RPMI8226 (cell line): ENCODE measurements at regions not wholly inside any gene's neighbourhood (a gene's known extent, or its start where the extent isn't known, plus 50 kb on each side); places are given as distances from the start of the nearest gene placed in this dataset.
A peak's percentile ranks its signal among the peaks of the same experiment; 100 is the strongest.
"Not testable (repeated sequence)": the region's sequence is repeated elsewhere in the genome, so short reads cannot be mapped to it uniquely, and the experiment has no call there.

ENCODE experiments used
- DNase-seq: peaks from one replicate; pipeline ENCODE4 v3.0.0-alpha.2; 2015

DNA sequence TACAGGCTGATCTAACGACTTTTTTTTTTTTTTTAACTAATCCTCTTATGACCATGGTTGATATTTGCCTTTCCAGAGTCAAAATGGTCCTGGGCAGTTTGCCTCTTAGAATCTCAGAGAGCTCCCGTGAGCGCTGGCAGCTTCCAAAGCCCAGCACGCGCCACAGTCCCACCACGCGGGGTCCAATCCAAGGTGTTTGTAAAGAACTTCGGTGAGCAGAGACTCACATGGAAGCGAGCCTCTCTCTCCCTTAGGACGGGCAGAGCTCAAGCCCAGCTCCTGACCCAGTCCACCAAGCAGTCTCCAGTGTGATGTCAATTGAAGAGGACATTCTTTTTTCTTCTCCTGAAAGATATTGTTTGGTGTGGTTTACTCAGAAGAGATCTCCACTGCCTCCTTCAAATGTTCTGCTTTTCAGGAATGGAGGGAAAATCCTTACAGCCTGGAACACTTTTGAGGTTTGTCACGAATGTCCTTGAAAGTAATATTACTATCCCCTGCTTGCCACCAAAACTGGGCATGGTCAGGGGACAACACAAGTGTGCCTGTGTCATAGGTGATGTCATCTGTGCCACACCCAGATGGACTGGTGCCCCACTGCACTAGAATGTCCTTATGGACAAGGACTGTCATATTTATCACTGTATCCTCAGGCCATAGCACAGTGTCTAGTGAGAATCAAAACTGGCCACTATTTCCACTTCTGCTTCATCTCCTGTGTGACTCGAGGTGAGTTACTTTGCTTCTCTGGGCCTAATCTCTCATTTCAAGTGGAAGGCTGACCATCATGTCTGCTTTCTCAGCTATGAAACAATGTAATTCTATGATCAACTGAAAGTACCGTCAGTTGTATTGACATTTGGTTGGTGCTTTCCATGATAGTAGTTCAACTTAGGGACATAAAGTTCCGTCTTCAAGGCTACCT is 97.4 kb upstream of the EDEM3 start:
- DNase-seq: no peak

DNA sequence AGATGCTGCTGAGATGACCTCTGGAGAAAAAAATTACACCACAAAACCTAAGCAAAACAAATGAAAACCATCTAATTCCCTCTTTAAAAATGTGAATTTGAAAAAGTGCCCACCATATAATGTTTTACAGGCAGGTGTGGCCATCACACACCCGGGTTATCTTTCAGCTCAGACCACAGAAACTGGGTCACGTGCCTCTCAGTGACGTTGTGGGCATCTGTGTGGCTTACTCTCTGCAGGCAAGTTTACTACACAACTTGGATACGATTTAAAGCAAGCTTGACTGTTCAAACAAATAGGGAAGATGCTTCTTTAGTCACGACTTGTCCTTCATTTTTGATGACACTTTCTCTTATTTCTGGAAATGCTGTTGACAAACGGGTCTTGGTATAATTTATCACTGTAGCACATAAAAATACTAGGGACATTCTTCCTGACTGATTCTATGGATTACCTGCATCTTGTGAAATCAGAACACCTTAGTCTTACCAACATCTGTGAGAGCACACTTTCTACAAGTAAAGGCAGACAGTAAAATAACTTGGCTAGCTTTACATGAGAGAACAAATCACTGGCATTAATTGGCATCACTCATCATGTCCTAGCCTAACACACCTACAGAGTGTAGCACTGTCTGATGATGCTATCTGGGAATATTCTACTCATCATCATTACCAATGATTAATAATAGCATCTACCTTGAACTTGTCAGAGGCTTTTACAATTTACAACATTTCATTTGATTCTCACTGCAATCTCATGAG is 89.3 kb upstream of the EDEM3 start:
- DNase-seq: peak; percentile 91

DNA sequence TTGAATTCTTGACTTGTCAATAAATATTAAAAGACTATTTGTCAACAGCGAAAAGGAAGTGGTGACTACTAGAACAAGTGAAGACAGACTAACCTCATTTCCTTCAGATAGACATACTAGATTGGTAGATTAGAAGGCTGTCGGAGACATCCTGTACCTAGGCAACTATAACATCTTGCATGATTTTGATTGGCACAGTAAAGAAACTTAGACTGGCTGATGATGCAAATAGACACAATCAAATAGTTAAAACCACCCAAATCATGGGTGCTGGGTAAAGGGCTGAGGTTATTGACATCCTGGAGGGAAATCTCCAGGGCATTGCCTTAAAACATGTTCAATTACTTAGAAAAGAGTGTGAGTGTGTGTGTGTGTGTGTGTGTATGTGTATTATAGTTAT is 85.9 kb upstream of the EDEM3 start:
- DNase-seq: no peak

DNA sequence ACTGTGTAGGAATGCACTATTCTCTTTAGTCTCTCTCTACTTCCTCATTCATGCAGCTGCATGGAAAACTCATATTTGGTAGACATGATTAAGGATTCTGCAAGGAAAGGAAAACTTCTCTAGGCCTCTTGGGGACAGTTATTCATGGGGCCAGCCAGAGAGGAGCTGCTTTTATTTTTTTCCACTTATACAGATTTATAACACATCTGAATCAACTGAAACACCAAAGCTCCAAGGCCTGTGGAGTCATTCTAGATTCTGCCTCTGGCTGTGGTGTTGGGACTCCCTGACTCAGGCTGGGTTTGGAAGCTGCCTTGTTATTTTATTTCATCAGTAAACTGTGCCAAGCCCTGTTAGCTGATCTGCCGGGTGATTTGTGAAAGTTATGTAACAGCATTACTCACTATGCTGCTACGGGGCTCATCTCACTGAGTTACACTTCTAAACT is 83.9 kb upstream of the EDEM3 start:
- DNase-seq: peak; percentile 56

DNA sequence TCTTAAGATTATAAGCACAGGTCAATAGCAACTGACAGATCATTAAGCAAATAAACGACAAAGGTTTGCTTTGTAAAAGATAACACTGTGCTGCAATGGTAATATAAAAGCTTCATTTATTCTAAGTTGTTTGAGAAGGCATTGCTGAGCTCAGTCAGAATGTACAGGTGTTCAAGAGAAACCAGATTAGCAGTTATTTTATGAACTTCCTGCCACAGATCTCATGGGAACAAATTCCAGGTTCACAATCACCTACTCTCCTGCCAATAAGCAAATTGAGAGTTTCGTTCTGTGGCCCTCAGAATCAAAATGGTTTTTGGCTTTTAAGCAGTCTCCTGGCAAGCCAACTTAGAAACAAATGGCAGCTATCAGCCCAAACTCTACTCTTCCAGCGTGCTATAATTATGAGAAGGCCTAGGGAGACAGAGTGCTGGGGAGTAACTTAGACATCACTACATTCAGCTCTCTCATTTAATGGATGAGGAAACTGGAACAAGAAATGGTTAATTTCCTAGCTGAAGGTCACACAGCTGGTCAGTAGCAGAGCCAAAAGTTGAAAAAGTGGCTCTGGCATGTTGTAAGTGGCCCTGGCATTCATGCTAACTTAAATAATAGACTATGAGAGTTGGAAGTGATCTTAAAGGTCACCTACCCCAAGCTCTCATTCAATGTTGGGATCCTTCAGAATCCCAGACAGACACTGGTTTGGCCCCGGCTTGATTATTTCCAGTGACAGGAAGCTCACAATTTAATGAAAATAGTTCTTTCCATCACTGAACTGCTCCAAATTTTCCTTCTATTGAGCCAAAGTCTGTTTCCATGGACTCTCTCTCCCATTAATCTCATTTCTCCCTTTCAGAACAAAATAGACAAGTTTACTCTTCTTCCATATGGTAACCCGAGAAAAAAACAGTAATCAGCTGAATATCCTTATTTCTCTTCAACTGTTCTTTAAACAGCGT is 82.6 kb upstream of the EDEM3 start:
- peak; percentile 82 for DNase-seq

DNA sequence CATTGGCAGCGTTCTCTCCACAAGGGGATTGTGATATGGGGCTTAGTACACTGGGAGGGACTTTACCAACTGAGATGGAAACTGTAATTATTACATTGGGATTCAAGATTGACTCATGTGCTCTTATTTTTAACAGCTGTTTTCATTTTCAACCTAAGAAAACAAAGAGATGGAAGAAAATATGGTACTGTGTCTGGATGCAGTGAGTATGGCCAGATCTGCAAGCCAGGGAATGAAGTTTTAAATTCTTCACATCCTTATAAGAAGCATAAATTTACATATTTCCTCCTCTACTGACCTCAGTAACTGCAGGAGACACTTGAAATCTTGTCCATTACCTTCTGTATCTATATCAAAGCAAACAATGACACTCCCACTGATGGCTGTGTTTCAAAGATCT is 81.5 kb upstream of the EDEM3 start:
- DNase-seq: no peak

DNA sequence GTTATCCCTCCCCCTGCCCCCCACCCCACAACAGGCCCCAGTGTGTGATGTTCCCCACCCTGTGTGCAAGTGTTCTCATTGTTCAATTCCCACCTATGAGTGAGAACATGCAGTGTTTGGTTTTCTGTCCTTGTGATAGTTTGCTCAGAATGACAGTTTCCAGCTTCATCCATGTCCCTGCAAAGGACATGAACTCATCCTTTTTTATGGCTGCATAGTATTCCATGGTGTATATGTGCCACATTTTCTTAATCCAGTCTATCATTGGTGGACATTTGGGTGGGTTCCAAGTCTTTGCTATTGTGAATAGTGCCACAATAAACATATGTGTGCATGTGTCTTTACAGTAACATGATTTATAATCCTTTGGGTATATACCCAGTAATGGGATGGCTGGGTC is 79.3 kb upstream of the EDEM3 start:
- DNase-seq: not testable (repeated sequence)

DNA sequence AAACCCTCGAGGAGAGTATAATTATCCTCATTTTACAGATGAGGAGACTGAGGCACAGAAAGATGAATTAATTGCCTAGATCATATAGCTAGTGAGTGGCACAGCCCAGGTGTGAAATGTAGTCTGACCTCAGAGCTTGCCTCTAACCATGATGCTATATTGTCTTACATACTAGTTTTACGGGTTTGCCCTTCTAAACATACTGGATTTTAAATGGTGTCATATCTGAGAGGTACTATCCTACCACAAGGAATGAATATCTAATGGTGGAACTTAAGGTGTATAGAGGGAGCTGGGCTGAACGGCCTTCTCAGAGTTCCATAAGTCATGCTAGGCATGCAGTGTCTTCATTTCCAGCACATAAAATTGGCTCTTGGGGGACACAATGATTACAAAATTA is 77.9 kb upstream of the EDEM3 start:
- no peak for DNase-seq

DNA sequence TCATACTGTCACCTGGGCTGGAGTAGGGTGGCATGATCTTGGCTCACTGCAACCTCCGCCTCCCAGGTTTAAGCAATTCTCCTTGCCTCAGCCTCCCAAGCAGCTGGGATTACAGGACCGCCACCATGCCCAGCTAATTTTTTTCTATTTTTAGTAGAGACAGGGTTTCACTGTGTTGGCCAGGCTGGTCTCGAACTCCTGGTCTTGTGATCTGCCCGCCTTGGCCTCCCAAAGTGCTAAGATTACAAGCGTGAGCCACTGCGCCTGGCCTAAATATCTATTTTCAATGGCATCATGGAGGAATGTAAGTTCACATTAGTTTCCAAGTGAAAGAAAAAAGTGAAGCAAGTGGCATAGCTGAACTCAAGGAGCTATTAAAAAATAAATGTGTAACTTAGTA is 74.8 kb upstream of the EDEM3 start:
- DNase-seq: not testable (repeated sequence)

DNA sequence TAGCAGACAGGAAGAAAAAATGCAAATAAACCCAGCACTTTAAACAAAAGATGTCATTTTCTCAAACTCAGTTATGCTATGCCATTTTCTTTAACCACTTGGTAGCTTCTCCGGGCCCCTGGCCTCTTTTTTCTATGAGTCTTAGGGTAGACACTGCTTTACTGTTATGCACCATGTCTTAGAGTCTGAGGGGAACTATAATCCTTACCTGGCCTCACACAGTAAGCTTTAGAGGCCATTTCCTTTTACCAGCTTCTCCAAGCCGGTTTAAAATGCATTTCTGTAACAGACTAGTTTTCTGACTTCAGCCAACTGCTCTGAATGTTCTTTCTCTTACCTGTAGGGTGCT is 73.7 kb upstream of the EDEM3 start:
- DNase-seq: no peak

DNA sequence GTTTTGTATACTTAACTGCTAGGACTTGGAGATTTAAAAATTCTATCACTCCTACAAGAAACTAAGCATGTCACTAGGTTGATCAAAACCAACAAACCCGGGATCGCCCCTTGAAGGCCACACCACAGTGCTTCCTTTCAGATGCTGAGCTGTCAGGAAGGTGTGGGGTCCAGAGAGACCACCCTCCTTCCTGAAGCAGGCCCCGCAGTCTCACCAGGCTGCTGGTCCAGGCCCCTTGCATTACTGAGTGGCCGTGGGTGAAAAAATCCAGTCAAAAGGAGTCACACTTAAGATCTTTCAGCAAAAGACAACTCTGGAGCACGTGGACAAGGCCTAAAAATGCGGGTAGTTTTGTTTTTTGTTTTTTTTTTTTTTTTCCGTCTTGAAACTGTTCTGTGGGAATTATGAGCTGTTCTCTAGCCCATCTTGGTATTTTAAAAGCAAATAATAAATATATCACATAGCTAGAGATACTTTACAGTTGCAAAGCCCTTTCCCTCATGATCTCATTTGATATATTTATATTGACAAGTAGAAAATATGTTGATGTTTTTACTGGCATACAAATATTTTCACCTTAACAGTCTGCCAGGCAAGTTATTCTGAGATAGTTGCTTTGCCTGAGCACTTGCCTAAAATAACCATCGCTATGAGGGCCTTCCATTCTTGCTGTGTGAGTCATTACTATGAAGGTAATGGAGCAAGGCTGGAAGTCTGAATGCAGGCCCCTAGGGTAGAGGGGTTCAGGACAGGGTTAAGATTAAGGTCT is 73.1 kb upstream of the EDEM3 start:
- DNase-seq: no peak

DNA sequence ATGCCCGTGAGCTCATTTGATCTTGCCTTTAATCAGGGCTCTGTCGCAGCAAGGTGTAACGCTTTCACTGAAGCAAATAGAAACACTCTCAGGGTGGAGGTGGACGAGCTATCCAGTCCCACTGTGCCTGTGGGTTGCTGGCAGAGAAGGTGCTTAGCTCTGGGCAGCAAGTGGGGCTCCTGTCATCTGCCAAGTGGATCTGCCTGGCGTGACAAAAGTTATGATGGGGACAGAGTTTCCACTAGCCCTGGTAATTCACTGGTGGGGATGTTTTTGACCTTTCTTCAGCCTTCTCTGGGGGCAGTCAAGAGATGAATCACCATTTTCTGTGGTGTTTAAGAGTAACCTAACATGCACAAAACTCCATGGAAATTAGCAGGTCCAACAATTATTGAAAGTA is 71.3 kb upstream of the EDEM3 start:
- DNase-seq: no peak

DNA sequence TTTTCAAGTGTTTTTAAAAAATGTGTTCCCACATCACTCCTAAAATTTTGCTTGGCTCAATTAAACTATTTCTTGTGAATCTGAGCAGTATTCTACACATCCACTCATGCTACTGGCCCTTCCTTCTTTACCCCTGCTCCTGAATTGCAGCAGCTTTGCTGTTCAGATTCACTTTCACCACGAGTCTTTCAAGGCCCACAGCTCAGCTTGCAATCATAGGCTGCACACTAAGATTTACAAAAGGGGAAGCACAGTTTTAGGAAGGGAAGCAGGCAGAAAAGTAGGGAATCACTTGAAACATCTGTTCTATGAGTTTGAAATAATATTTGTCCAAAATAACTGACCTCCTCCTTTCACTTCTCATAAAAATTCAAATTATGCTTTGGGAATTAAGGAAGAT is 70.9 kb upstream of the EDEM3 start:
- DNase-seq: peak; percentile 79

DNA sequence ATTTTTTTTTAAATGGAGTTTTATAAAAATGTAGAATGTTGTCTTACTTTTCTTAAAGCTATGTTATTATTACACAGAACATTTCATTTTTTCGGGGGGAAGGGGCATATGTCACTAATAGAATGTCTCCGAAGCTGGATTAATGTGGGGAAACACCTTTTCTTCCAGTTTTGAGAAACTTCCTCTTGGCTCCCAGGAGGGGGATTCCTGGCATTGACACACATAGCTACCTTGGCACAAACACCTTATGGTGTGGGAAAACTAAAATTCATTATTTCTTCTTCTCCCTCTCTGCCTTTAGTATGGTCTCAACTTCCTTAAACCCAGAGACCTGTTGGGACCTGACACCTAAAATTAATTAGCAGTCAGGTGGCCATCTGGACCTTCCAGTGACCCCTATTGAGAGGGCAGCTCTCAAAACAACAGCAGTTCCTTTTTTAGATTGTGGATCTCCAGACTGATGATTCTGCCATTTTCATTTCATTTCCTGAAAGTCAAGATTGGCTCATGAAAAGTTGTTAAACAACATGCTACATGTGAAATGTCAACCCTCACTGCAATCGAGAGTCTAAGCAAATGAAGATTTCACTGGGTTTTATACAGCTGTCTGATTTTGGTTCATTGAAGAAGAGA is 70.1 kb upstream of the EDEM3 start:
- peak; percentile 89 for DNase-seq

DNA sequence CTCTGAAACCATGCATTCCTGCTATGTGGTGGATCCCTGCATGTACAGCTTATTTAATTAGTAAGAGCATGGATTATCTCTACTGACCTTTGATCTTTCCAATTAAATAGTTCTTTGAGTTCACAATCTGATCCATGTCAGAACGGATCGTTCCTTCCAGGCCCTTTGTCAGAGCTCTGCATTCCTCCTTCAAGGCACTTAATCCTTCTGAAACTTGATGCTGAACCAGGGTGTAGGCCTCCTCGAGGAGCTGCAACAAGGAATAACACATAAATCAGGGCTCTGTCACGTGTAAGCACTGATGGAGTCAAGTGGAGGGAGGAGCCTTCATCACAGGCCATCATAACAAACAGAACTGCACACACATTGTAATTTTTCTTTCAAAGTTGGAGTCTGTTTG is 68.4 kb upstream of the EDEM3 start:
- DNase-seq: no peak

DNA sequence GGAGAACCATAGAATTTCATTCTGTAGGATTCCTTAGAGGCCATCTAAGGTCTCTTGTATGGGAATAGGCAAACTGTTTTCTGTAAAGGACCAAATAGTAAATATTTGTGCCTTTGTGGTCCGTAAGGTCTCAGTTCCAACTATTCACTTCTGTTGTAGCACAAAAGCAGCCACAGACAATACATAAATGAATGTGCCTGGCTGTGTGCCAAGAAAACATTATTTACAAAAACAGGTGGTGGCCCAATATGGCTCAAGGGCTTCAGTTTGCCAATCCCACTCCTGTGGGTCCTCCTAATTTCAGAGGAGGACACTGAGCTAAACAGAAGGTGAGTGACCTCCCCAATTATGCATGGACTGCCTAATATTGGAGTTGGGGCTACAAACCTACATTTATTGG is 67.6 kb upstream of the EDEM3 start:
- peak; percentile 42 for DNase-seq

DNA sequence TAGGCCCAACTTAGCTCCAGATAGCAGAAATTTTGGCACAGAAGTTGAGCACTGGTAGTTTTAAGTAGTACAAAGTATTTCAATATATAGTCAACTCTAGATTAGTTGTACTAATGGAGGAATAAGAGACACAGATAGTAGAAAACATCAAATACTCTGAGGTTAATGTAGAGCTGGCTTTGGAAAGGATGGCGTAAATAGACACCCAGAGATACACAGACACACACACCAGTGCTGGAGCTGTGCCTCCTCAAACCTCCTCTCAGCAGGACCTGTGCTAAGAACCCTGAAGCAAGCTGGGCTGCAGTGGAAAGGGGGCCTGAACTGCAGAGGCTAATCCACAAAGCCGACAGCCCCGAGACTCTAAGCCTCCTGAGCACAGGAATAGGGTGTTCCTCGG is 67.0 kb upstream of the EDEM3 start:
- no peak for DNase-seq

DNA sequence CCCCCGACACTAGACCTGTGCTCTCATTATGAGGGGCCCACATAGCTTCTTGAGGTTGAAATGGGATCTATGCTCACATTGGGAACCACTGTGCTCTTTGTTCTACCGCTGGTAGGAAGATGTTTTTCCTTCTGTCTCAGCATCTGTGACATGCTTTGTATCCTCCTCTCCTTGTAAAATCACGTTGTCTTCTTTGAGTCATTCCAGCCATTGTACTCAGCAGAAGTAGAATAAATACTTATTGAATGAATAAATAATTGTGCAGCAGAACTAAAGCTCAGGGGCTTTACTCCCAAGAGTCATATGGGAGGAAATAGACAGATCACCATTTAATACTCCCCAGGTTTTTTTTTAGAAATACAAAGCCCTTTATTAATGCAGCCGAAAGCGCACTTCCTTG is 66.3 kb upstream of the EDEM3 start:
- DNase-seq: no peak

DNA sequence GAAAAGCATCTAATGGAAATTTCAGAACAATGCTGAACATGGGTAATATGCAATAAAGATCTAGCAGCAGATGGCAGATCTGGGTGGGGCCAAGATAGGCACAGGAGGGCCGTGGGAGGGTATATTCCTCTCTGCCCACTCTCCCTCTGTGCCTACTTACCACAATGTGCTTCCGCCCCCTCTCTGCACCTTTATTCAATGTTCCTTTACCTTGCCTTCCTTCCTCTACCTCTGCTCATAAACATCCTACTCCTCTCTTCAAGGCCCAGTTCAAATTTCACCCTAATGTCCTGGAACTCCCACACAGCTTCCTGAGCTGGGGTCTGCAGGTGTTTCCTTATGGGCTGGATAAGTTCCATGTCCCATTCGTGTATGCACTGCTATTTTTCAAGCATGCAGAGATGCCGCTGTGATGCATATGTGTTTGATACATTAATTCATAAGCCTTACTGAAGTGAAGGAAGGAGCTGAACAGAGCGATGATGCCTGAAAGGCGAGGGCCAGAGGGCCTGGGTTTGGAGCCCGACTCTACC is 65.6 kb upstream of the EDEM3 start:
- no peak for DNase-seq

DNA sequence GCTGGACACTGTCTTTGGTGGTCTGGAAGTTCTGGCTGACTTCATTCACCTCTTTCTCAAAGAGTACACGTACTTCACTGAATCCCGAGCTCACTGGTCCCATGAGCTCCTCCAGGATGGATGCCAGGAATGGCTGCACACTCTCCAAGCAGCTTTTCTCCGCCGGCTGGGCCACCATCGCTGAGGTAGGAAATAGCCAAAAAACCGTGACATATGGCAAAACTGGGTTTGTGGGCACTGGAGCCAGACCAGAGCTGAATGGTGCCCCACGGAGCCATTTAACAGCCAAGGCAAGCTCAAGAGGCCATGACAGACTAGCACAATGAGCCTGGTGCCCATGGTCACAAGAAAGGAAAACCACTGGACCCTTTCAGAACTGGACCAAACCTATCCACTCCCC is 64.0 kb upstream of the EDEM3 start:
- DNase-seq: no peak

DNA sequence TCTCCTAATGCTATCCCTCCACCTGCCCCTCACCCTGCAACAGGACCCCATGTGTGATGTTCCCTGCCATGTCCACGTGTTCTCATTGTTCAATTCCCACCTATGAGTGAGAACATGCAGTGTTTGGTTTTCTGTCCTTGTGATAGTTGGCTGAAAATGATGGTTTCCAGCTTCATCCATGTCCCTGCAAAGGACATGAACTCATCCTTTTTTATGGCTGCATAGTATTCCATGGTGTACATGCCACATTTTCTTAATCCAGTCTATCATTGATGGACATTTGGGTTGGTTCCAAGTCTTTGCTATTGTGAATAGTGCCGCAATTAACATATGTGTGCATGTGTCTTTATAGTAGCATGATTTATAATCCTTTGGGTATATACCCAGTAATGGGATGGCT is 62.3 kb upstream of the EDEM3 start:
- not testable (repeated sequence) for DNase-seq
